Activated CD4-positive, alpha-beta T cell treated with anti-CD3 and anti-CD28 coated beads, Interleukin-2, amount 50 U/mL, for 48 hours (primary cell): ENCODE measurements at regions not wholly inside any gene's neighbourhood (a gene's known extent, or its start where the extent isn't known, plus 50 kb on each side); places are given as distances from the start of the nearest gene placed in this dataset.
"Not testable (repeated sequence)": the region's sequence is repeated elsewhere in the genome, so short reads cannot be mapped to it uniquely, and the experiment has no call there.

Experiments used
- DNase-seq, 2 experiments: peaks; one replicate each; pipeline ENCODE4 v3.0.0-alpha.2; 2020

DNA sequence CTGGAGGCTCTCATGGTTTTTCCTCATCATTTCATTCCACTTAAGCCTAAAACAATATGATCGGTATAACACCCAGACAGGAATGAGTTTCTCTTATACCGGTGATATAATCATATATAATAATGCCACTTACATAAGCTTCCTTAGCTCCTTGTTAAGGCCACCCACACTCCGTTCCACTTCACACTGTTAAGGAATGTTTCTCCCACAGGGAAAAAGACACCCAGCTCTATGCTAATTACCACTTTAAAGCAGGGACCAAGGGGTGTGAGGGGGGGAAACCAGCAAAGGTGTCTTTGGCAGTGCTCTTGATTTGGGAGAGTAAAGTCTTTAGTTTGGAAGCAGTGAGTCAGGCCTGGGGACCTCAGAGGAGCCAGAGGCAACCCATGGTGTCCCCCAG lies 245.4 kb downstream of the NPIPA7 start:
- not testable (repeated sequence) for DNase-seq

- DNase-seq: not testable (repeated sequence)
Measured at GRCh38 chr16:16625140-16625539, 246.2 kb downstream of the NPIPA7 start.

DNA sequence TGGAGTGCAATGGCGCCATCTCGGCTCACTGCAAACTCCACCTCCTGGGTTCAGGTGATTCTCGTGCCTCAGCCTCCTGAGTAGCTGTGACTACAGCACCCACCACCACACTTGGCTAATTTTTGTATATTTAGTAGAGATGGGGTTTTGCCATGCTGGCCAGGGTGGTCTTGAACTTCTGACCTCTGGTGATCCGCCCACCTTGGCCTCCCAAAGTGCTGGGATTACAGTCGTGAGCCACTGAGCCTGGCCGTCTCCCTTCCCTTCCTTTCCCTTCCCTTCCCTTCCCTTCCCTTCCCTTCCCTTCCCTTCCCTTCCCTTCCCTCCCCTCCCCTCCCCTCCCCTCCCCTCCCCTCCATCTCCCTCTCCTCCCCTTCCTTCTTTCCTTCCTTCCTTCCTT lies 248.9 kb downstream of the NPIPA7 start:
- DNase-seq: not testable (repeated sequence)

DNA sequence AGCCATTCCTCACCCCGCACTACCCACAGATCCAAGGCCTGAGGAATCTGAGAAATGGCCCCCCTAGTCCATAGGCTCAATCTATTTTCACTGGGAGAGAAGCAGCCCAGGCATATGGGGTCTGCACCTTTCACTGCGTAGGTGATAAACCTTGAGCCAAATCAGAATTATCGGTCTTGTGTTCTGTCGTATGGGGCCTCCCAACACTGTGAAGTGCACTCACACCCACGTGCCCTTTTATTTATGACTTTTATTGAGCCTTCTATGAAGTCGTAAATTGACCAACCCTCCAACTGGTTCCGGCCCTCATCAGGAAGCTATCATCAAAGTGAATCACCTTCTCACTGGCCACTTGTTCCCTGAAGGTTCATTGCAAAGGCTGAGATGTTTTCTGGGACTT lies 259.3 kb downstream of the NPIPA7 start:
- not testable (repeated sequence) for DNase-seq

DNA sequence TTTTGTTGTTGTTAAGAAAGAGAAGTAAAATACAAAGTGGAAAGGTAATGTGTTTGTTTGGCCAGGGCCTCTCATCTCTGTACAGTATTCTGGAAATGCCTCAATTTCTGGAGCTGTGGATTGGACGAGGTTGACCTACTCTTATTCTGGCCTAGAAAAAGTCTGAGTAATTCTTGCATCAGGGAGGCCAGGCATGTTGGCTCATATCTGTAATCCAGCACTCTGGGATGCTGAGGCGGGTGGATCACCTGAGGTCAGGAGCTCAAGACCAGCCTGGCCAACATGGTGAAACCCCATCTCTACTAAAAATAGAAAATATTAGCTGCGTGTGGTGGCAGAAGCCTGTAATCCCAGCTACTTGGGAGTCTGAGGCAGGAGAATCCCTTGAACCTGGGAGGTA lies 259.8 kb downstream of the NPIPA7 start:
- not testable (repeated sequence) for DNase-seq

DNA sequence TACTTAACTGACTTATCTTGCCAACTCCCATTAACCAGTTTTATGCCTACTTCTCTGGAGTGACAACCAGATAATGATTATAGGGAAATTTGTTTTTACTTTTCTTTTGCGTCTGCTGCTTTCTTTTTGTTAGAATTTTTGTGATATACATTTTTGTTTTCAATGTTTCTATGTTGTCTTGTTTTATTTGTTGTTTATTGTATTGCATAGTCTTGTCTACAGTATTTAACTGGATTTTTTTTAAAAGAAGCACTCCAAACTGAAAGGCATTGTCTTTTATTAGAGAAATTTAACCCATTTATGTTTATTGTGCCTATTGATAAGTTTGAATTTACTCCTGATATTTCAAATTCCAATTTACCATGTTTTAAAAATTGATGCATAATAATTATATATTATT lies 264.9 kb downstream of the NPIPA7 start:
- not testable (repeated sequence) for DNase-seq

DNA sequence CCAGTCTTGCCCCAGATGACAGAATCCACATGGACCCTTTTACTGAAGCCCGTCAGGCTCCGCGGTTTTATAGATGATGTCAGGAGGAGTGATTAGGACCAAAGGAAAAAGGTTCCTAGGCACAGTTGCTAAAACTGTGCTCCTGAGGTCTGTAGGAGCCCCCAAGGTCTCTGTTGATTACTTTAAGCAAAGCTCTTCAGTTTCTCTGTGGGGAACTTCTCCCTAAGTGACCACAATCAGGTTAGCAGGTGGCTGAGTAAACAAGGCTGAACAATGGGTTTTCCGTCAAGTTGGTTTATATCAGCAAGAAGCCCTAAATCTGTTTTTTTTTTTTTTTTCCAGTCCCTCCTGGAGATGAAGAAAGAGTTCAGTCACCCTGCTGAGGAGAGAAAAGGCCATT lies 269.1 kb downstream of the NPIPA7 start:
- not testable (repeated sequence) for DNase-seq

DNA sequence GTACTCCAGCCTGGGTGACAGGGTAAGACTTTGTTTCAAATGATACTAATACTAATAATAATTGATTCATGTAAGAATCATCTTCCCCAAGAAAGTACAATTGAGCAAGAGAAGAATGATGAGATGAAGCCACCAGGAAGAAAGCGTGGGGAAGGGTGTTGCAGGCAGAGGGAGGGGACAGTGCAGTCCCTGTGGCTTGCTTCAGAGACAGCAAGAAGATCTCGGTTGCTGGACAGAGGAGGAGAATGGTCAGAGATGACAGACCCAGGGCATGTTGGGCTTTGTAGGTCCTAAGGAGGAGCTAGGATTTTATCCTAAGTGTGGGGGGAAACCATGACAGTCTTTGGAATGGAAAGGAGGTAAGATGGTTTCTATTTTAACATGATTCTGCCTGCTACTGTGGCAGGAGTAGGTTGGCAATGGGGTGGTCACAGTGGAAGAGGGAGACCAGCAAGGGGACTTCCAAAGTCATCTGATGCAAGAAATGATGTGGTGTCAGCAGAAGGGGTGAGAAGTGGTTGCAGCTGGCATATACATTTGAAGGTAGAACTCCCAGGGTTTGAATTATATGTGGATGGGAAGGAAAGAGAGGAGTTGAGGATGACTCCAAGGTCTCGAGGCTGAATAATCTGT lies 293.4 kb downstream of the NPIPA7 start:
- not testable (repeated sequence) for DNase-seq

- DNase-seq: not testable (repeated sequence)
Measured at GRCh38 chr16:16674820-16675219, 295.9 kb downstream of the NPIPA7 start.

GRCh38 chr16:16721849-16722248 lies 342.9 kb downstream of the NPIPA7 start:
- not testable (repeated sequence) for DNase-seq

- DNase-seq: not testable (repeated sequence)
Measured at GRCh38 chr16:16722666-16723065, 343.7 kb downstream of the NPIPA7 start.

DNA sequence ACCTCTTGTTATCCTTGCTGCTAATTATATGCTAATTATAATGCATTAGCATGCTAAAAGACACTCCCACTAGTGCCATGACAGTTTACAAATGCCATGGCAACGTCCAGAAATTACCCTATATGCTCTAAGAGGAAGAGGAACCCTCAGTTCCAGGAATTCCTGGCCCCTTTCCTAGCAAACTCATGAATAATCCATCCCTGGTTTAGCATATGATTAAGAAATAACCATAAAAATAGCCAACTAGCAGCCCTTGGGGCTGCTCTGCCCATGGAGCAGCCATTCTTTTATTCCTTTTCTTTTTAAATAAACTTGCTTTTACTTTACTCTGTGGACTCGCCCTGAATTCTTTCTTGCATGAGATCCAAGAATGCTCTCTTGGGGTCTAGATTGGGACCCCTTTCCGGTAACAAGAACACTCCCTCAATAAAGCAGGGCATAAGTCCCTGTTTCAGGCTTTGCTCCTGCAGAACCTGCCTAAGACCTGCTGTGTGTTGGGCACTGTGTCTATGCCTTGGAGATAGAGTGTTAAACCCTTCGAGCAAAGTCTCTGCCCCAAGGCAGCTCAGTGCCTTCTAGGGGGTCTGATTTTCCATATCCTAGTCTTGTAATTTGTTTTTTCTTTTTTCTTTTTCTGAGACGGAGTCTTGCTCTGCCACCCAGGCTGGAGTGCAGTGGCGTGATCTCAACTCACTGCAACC lies 345.0 kb downstream of the NPIPA7 start:
- not testable (repeated sequence) for DNase-seq

DNA sequence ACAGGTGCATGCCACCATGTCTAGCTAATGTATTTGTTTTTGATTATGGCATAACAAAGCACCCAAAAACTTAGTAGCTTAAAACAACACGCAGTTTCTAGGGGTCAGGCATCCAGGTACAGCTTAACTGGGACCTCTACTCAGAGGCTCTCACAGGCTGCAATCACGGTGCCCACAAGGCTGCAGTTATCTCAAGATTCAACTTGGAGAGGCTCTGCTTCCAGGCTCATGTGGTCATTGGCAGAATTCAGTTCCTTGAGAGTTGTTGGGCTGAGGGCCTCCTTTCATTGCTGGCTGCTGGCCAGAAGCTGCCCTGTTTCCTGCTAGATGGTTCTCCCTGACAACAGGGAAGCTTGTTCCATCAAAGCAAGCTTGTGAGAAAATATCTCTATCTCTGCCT lies 348.1 kb downstream of the NPIPA7 start:
- DNase-seq: not testable (repeated sequence)

DNA sequence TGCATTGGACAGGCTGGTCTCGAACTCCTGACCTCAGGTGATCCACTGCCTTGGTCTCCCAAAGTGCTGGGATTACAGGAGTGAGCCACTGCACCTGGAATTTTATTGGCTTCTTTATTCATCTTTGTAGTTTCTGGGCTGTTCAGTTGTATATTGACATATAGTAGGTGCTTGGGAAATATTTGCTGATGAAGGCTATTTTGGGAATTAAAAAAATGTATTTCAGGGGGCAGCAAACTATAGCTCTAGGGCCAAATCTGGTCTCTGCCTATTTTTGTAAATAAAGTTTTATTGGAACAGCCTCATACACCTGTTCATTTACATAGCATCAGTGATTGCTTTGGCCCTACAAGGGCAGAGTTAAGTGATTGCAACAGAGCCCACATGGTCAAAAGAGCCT lies 363.6 kb downstream of the NPIPA7 start:
- not testable (repeated sequence) for DNase-seq

GRCh38 chr16:16754992-16755667 lies 376.2 kb downstream of the NPIPA7 start:
- DNase-seq: not testable (repeated sequence)

DNA sequence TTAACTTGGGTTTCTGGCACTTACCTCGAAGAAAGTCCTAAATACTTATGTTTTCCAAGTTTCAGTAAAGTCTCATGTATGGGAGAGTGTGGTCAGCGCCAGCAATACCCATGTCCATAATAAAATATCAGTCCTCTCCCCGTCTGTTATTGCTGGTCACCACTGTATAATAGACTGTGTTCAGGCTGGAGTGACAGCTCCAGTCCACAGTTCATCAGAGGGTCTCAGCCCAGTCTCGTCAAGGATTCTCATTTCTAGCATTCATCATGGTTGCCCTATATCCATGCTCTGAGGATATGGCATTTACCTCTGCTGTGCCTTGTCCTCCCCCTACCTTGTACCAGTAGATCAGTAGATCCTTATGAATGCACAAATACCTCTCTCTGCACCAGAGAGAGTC lies 384.5 kb downstream of the NPIPA7 start:
- no peak for DNase-seq

DNA sequence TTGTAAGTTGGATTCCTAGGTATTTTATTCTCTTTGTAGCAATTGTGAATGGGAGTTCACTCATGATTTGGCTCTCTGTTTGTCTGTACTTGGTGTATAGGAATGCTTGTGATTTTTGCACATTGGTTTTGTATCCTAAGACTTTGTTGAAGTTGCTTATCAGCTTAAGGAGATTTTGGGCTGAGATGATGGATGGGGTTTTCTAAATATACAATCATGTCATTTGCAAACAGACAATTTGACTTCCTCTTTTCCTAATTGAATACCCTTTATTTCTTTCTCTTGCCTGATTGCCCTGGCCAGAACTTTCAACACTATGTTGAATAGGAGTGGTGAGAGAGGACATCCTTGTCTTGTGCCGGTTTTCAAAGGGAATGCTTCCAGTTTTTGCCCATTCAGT lies 391.8 kb downstream of the NPIPA7 start:
- DNase-seq: not testable (repeated sequence)

DNA sequence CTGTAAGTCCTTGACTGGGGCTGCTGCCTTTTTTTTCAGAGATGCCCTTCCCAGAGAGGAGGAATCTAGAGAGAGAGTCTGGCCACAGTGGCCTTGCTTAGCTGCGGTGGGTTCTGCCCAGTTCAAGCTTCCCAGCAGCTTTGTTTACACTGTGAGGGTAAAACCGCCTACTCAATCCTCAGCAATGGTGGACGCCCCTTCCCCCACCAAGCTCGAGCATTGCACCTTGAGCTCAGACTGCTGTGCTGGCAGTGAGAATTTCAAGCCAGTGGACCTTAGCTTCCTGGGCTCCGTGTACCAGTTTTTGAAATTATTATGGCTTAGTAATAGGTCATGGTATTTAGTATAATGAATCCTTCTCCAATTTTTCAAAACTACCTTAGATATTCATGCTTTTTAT lies 395.4 kb downstream of the NPIPA7 start:
- no peak for DNase-seq

DNA sequence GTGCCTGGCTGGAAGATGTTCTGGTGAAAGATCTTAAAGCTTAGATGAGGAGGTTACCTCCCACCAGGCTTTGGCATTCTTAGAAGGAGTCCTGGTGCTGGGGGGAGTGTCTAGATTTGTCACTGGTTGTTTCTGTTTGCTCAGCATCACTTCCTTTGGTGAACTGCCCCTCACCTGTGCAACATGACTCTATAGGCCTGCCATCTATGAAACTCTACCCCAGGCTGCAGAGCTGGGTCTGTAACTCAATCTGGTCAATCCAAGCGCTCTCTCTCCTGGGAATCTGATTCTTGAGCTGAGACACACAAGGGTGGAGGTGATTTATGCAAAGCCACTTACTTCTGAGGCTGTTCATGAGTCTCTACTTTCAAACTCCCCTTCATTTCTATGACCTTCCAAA lies 399.4 kb downstream of the NPIPA7 start:
- no peak for DNase-seq

DNA sequence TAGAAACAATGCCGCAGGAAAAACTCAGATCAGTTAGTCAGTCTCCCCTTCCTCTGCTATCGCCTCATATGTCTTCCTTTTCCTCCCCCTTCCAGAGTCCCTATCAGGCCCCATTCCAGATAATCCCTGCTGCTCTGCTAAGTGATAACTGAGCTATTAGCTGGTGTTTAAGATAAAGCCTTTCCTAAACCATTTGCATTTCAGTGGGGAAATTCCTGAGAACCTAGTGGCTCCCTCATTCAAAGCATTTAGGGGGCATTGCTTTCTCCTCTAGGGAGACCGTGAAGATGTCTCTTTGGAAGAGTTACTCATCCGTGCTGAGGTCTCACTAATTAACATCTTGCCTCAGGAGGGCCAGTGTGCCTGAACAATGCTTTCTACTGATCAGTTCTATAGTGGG lies 401.6 kb downstream of the NPIPA7 start:
- DNase-seq: no peak

- DNase-seq: no peak
Measured at GRCh38 chr16:16782153-16782552, 403.2 kb downstream of the NPIPA7 start.

DNA sequence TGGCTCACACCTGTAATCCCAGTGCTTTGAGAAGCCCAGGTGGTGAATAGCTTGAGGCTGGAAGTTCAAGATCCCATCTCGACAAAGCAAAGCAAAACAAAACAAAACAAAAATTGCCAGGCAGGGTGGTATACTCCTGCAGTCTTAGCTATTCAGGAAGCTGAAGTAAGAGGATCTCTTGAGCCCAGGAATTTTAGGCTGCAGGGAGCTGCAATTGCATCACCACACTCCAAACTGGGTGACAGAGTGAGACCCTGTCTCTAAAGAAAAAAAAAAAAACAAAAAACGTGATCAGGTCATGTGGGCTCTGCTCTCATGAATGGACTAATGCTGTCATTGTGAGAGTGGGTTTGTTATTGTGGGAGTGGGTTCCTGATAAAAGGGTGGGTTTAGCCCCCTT lies 409.1 kb downstream of the NPIPA7 start:
- no peak for DNase-seq

DNA sequence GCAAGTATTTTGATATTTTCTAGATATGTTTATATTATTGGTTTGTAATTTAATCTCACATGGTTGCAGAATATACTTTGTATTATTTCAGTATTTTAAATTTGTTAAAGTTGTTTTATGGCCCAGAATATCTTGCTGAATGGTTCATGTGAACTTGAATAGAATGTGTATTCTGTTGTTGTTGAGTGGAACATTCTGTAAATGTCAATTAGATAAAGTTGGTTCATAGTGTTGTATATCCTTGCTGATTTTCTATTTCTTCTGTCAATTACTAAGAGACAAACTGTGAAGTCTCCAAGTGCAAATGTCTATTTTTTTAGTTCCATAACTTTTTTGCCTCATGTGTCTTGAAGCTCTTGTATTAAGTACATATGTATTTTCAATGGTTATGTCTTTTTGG lies 411.7 kb downstream of the NPIPA7 start:
- no peak for DNase-seq

DNA sequence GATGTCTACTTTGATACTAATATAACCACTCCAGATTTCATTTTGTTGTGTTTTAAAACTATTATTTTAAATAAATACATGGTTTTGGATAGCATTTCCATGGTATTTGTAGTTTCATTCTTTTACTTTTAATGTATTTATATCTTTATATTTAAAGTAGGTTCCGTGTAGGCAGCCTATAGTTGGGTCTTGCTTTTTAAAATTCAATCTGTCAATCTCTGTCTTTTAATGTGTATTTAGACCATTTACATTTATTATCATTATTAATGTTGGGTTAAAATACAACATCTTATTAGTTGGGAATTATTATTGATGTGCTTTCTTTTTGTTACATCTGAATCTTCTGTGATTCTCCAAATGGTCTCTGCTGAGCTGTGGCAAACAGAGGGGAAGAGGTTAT lies 412.1 kb downstream of the NPIPA7 start:
- DNase-seq: no peak
